ENCODE measurements at regions not wholly inside any gene's neighbourhood (a gene's known extent, or its start where the extent isn't known, plus 50 kb on each side); places are given as distances from the start of the nearest gene placed in this dataset.

GRCh38 chr22:47384977-47385376 is 622.5 kb downstream of the TBC1D22A start:
- no peak for DNase-seq (ENCODE audit: low read depth)
- H3K4me3 ChIP-seq (ENCODE audit: low read depth, low read length): no peak overlapping the region
- TF ChIP-seq MAX (IDR thresholded peaks at IDR 0.05; ENCODE audit: low read depth, low read length): no peak
- no peak for TF ChIP-seq POLR2A (IDR thresholded peaks at IDR 0.05; ENCODE audit: extremely low read depth, insufficient read length)
- TF ChIP-seq CTCF (IDR thresholded peaks at IDR 0.05; ENCODE audit: low read depth, low read length): no peak
- no peak for TF ChIP-seq MYC (IDR thresholded peaks at IDR 0.05; ENCODE audit: low read depth, low read length)

GRCh38 chr22:47382164-47382890 is 619.9 kb downstream of the TBC1D22A start:
- H3K4me3 ChIP-seq (ENCODE audit: low read depth, low read length): no peak overlapping the region
- no peak for DNase-seq (ENCODE audit: low read depth)
- TF ChIP-seq MAX (IDR thresholded peaks at IDR 0.05; ENCODE audit: low read depth, low read length) (no peak), POLR2A (IDR thresholded peaks at IDR 0.05; ENCODE audit: extremely low read depth, insufficient read length) (no peak), CTCF (IDR thresholded peaks at IDR 0.05; ENCODE audit: low read depth, low read length) (no peak), MYC (IDR thresholded peaks at IDR 0.05; ENCODE audit: low read depth, low read length) (no peak)

GRCh38 chr22:47381240-47381639 is 618.8 kb downstream of the TBC1D22A start:
- TF ChIP-seq CTCF (IDR thresholded peaks at IDR 0.05; ENCODE audit: low read depth, low read length) (no peak), MAX (IDR thresholded peaks at IDR 0.05; ENCODE audit: low read depth, low read length) (no peak)
- no peak overlapping the region for H3K4me3 ChIP-seq (ENCODE audit: low read depth, low read length)
- no peak for DNase-seq (ENCODE audit: low read depth)

GRCh38 chr22:47380692-47381091 is 618.2 kb downstream of the TBC1D22A start:
- H3K4me3 ChIP-seq (ENCODE audit: low read depth, low read length): no peak overlapping the region
- TF ChIP-seq MYC (IDR thresholded peaks at IDR 0.05; ENCODE audit: low read depth, low read length) (no peak), CTCF (IDR thresholded peaks at IDR 0.05; ENCODE audit: low read depth, low read length) (no peak)
- no peak for DNase-seq (ENCODE audit: low read depth)

GRCh38 chr22:47379037-47379436 is 616.6 kb downstream of the TBC1D22A start:
- TF ChIP-seq MYC (IDR thresholded peaks at IDR 0.05; ENCODE audit: low read depth, low read length) (no peak), MAX (IDR thresholded peaks at IDR 0.05; ENCODE audit: low read depth, low read length) (no peak), POLR2A (IDR thresholded peaks at IDR 0.05; ENCODE audit: extremely low read depth, insufficient read length) (no peak), CTCF (IDR thresholded peaks at IDR 0.05; ENCODE audit: low read depth, low read length) (no peak)
- no peak overlapping the region for H3K4me3 ChIP-seq (ENCODE audit: low read depth, low read length)
- no peak for DNase-seq (ENCODE audit: low read depth)

Measured in NB4 (cell line).